ENCODE measurements at regions not wholly inside any gene's neighbourhood (a gene's known extent, or its start where the extent isn't known, plus 50 kb on each side); places are given as distances from the start of the nearest gene placed in this dataset.

- TF ChIP-seq CTCF (conservative IDR thresholded peaks at IDR 0.05) (no peak), EZH2 (IDR thresholded peaks at IDR 0.05; ENCODE audit: low read depth) (no peak)
Observed at GRCh38 chr1:71228742-71229365, 148.0 kb upstream of the ZRANB2 start.

All from PC-9 (cell line).